Right lobe of liver (tissue), 4 donors: ENCODE measurements at regions not wholly inside any gene's neighbourhood (a gene's known extent, or its start where the extent isn't known, plus 50 kb on each side); places are given as distances from the start of the nearest gene placed in this dataset.
"Not testable (repeated sequence)": the region's sequence is repeated elsewhere in the genome, so short reads cannot be mapped to it uniquely, and the experiment has no call there.

ENCODE experiments used
- POLR2A ChIP-seq: fragments of 450-650 bp; IDR thresholded peaks from one replicate; pipeline ENCODE4 v1.6.1; 2017; ENCODE audit warnings: antibody characterized with exemption, mild to moderate bottlenecking
- TF ChIP-seq, protein P1 (sequence below), 4 donors: fragments of 200-600 bp in 3 of 4; fragments of 450-650 bp in 1 of 4; IDR thresholded peaks; one replicate each; pipeline versions ENCODE4 v1.5.1 to v1.8.0; 2016 to 2022; ENCODE audit warnings: antibody characterized with exemption in 4 of 4, mild to moderate bottlenecking in 2 of 4
- donor health status: DM: no; HTN: no; CAD: no.
- donor health status: DM: no; HTN: no; CAD: no.
- donor health status: DM: no; HTN: yes; CAD: no.

GRCh38 chr7:128579843-128580242 lies 92.2 kb upstream of the GARIN1A start:
- TF ChIP-seq, protein P1, sequence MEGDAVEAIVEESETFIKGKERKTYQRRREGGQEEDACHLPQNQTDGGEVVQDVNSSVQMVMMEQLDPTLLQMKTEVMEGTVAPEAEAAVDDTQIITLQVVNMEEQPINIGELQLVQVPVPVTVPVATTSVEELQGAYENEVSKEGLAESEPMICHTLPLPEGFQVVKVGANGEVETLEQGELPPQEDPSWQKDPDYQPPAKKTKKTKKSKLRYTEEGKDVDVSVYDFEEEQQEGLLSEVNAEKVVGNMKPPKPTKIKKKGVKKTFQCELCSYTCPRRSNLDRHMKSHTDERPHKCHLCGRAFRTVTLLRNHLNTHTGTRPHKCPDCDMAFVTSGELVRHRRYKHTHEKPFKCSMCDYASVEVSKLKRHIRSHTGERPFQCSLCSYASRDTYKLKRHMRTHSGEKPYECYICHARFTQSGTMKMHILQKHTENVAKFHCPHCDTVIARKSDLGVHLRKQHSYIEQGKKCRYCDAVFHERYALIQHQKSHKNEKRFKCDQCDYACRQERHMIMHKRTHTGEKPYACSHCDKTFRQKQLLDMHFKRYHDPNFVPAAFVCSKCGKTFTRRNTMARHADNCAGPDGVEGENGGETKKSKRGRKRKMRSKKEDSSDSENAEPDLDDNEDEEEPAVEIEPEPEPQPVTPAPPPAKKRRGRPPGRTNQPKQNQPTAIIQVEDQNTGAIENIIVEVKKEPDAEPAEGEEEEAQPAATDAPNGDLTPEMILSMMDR (IDR thresholded peaks at IDR 0.05): not testable (repeated sequence)
- TF ChIP-seq POLR2A: not testable (repeated sequence)
